K562 (cell line): ENCODE measurements at regions not wholly inside any gene's neighbourhood (a gene's known extent, or its start where the extent isn't known, plus 50 kb on each side); places are given as distances from the start of the nearest gene placed in this dataset.

Experiments
- C11orf30 ChIP-seq: fragments of 450-650 bp; IDR thresholded peaks from 2 replicates; pipeline ENCODE4 v1.6.1; 2016; ENCODE audit warnings: low read depth, mild to moderate bottlenecking
- CBFA2T3 ChIP-seq: fragments of 450-650 bp; IDR thresholded peaks from 2 replicates; pipeline ENCODE4 v1.6.1; 2017
- CC2D1A ChIP-seq: fragments of 450-650 bp; IDR thresholded peaks from 2 replicates; pipeline ENCODE4 v1.6.1; 2017; ENCODE audit warnings: mild to moderate bottlenecking
- CEBPG ChIP-seq, 3 experiments: fragments of 200-800 bp in 1 of 3; sonication (Bioruptor generic) in 1 of 3; sonication (generic) in 1 of 3; formaldehyde crosslinking in 1 of 3; IDR thresholded peaks in 2 of 3; conservative IDR thresholded peaks in 1 of 3; 2 replicates each; pipeline versions ENCODE4 v1.6.1 to v1.8.0; 2016 to 2022; ENCODE audit warnings: missing compliant biosample characterization in 2 of 3, missing genetic modification characterization in 2 of 3, mild to moderate bottlenecking in 1 of 3, missing genetic modification reagents in 1 of 3
- FOSL1 ChIP-seq: fragments of 200-800 bp; sonication (Bioruptor generic); conservative IDR thresholded peaks from 2 replicates; pipeline ENCODE4 v1.6.1; 2016; ENCODE audit warnings: missing genetic modification characterization, missing compliant biosample characterization
- FOXA1 ChIP-seq: fragments of 450-650 bp; IDR thresholded peaks from 2 replicates; pipeline ENCODE4 v1.6.1; 2016; ENCODE audit warnings: mild to moderate bottlenecking, borderline replicate concordance
- FOXA3 ChIP-seq, 2 experiments: fragments of 450-650 bp in 1 of 2; sonication (generic) in 1 of 2; formaldehyde crosslinking; IDR thresholded peaks in 1 of 2; conservative IDR thresholded peaks in 1 of 2; 2 replicates each; pipeline versions ENCODE4 v1.4.0 to v1.8.0; 2020 to 2022; ENCODE audit warnings: mild to moderate bottlenecking in 2 of 2, missing genetic modification reagents in 1 of 2
- HDAC6 ChIP-seq: IDR thresholded peaks from 2 replicates; pipeline ENCODE4 v1.6.1; 2012; ENCODE audit warnings: low read depth, mild to moderate bottlenecking, control low read depth, inconsistent platforms, low read length, moderate library complexity
- KAT7 ChIP-seq: sonication (generic); formaldehyde crosslinking; IDR thresholded peaks from 2 replicates; pipeline ENCODE4 v1.8.0; 2022; ENCODE audit warnings: missing genetic modification reagents, mild to moderate bottlenecking, borderline replicate concordance
- NCOA1 ChIP-seq: fragments of 450-650 bp; IDR thresholded peaks from 2 replicates; pipeline ENCODE4 v1.6.1; 2016; ENCODE audit warnings: low read depth
- NCOA2 ChIP-seq, 2 experiments: fragments of 450-650 bp; IDR thresholded peaks; 2 replicates each; pipeline ENCODE4 v1.6.1; 2018; ENCODE audit warnings: mild to moderate bottlenecking in 2 of 2, moderate library complexity in 1 of 2; ENCODE audit not compliant: partially characterized antibody in 2 of 2
- NEUROD1 ChIP-seq: fragments of 150-350 bp; IDR thresholded peaks from 2 replicates; pipeline ENCODE4 v1.6.1; 2014; ENCODE audit warnings: borderline replicate concordance, low read length, low read depth; ENCODE audit not compliant: partially characterized antibody
- NR2C2 ChIP-seq, 2 experiments: fragments of 200-800 bp in 1 of 2; sonication (Bioruptor generic) in 1 of 2; sonication (generic) in 1 of 2; formaldehyde crosslinking in 1 of 2; IDR thresholded peaks; 2 replicates each; pipeline versions ENCODE4 v1.6.1 to v1.8.0; 2016 to 2022; ENCODE audit warnings: mild to moderate bottlenecking in 1 of 2, missing compliant biosample characterization in 1 of 2, missing genetic modification characterization in 1 of 2, missing genetic modification reagents in 1 of 2
- PHB ChIP-seq: fragments of 250-450 bp; sonication (Bioruptor Pico); IDR thresholded peaks from 2 replicates; pipeline ENCODE4 v1.5.0; 2021
- SIX5 ChIP-seq, 2 experiments: IDR thresholded peaks; 2 replicates each; pipeline ENCODE4 v1.6.1; 2011; ENCODE audit warnings: low read length in 2 of 2, borderline replicate concordance in 1 of 2, low read depth in 1 of 2, mild to moderate bottlenecking in 1 of 2, moderate library complexity in 1 of 2; ENCODE audit not compliant: insufficient read depth in 1 of 2
- TCF7L2 ChIP-seq: fragments of 150-350 bp; IDR thresholded peaks from 2 replicates; pipeline ENCODE4 v1.6.1; 2016; ENCODE audit warnings: low read depth, mild to moderate bottlenecking, low read length, moderate library complexity
- ZEB2 ChIP-seq: fragments of 450-650 bp; IDR thresholded peaks from 2 replicates; pipeline ENCODE4 v1.6.1; 2016
- ZFX ChIP-seq: sonication (generic); formaldehyde crosslinking; IDR thresholded peaks from 2 replicates; pipeline ENCODE4 v1.8.0; 2022; ENCODE audit warnings: mild to moderate bottlenecking, missing genetic modification reagents, moderate library complexity
- ZNF140 ChIP-seq: fragments of 250-450 bp; sonication (Bioruptor Pico); IDR thresholded peaks from 2 replicates; pipeline ENCODE4 v1.8.0; 2021; ENCODE audit warnings: moderate library complexity, mild to moderate bottlenecking, inconsistent platforms
- ZNF165 ChIP-seq: fragments of 250-450 bp; sonication (Bioruptor Pico); IDR thresholded peaks from 2 replicates; pipeline ENCODE4 v1.4.0; 2020; ENCODE audit warnings: borderline replicate concordance
- ZNF583 ChIP-seq: fragments of 250-450 bp; sonication (Bioruptor Pico); IDR thresholded peaks from 2 replicates; pipeline ENCODE4 v1.4.0; 2020
- TF ChIP-seq, protein P1 (sequence below), 2 experiments: fragments of 450-650 bp in 1 of 2; IDR thresholded peaks; 2 replicates each; pipeline ENCODE4 v1.6.1; 2011 to 2017; ENCODE audit warnings: low read depth in 2 of 2, antibody characterized with exemption in 1 of 2, borderline replicate concordance in 1 of 2, low read length in 1 of 2, mild to moderate bottlenecking in 1 of 2, mixed read lengths in 1 of 2; ENCODE audit not compliant: control insufficient read depth in 1 of 2
- TF ChIP-seq, protein P2 (sequence below): fragments of 250-450 bp; sonication (Bioruptor Pico); IDR thresholded peaks from 2 replicates; pipeline ENCODE4 v1.9.0; 2021; ENCODE audit warnings: mild to moderate bottlenecking
- TF ChIP-seq, protein P3 (sequence below): sonication (generic); formaldehyde crosslinking; IDR thresholded peaks from 2 replicates; pipeline ENCODE4 v1.8.1; 2023; ENCODE audit warnings: mild to moderate bottlenecking, missing genetic modification reagents

DNA sequence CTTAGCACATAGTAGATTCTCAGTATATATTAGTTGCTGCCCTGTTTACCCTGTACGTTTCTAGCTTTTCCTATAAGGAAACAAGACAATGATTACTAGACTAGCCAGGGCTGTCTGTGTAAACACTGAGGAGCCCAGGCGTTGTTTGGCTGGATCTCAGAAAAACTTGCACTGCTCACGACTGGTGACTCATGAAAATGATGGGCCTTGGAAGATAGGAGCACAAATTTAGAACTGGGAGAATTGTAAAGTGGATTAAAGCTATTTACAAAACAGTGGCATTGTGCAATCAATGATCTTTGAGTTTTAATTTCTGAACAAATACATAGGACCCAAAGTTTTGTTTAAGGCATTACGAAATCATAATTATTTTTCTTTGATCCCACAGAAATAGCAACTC lies 276.9 kb downstream of the FAM76B start (continued):
- TF ChIP-seq, protein P1, sequence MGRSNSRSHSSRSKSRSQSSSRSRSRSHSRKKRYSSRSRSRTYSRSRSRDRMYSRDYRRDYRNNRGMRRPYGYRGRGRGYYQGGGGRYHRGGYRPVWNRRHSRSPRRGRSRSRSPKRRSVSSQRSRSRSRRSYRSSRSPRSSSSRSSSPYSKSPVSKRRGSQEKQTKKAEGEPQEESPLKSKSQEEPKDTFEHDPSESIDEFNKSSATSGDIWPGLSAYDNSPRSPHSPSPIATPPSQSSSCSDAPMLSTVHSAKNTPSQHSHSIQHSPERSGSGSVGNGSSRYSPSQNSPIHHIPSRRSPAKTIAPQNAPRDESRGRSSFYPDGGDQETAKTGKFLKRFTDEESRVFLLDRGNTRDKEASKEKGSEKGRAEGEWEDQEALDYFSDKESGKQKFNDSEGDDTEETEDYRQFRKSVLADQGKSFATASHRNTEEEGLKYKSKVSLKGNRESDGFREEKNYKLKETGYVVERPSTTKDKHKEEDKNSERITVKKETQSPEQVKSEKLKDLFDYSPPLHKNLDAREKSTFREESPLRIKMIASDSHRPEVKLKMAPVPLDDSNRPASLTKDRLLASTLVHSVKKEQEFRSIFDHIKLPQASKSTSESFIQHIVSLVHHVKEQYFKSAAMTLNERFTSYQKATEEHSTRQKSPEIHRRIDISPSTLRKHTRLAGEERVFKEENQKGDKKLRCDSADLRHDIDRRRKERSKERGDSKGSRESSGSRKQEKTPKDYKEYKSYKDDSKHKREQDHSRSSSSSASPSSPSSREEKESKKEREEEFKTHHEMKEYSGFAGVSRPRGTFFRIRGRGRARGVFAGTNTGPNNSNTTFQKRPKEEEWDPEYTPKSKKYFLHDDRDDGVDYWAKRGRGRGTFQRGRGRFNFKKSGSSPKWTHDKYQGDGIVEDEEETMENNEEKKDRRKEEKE (IDR thresholded peaks at IDR 0.05; ENCODE audit: borderline replicate concordance in 1 of 2, control insufficient read depth in 1 of 2, low read depth in 2 of 2, low read length in 1 of 2), result no peak
- TF ChIP-seq FOXA3 (CRISPR knock-in tag; conservative IDR thresholded peaks at IDR 0.05 in 1 of 2, IDR thresholded peaks at IDR 0.05 in 1 of 2) (peak; percentile 83 to 96), KAT7 (no peak), FOXA1 (peak; percentile 63; the same call in 1 of the 2 replicates), ZNF165 (CRISPR knock-in tag) (no peak), NEUROD1 (no peak), PHB (CRISPR knock-in tag) (no peak), SIX5 (IDR thresholded peaks at IDR 0.05; ENCODE audit: borderline replicate concordance in 1 of 2, insufficient read depth in 1 of 2, low read depth in 1 of 2, low read length in 2 of 2) (no peak), CEBPG (CRISPR knock-in tag; IDR thresholded peaks at IDR 0.05) (no peak), CEBPG (tag; conservative IDR thresholded peaks at IDR 0.05 in 1 of 2, IDR thresholded peaks at IDR 0.05 in 1 of 2) (peak; percentile 96 to 98), TCF7L2 (no peak), ZNF583 (CRISPR knock-in tag) (no peak), ZFX (CRISPR knock-in tag) (no peak), C11orf30 (peak; percentile 69; the same call in 1 of the 2 replicates), NCOA1 (no peak), CBFA2T3 (peak; percentile 33), HDAC6 (no peak), NCOA2 (IDR thresholded peaks at IDR 0.05; ENCODE audit: partially characterized antibody in 2 of 2) (no peak), FOSL1 (tag) (peak; percentile 96), NR2C2 (CRISPR knock-in tag; IDR thresholded peaks at IDR 0.05) (no peak), NR2C2 (tag; IDR thresholded peaks at IDR 0.05) (no peak), CC2D1A (no peak), ZEB2 (no peak), ZNF140 (no peak)
- TF ChIP-seq, protein P2, sequence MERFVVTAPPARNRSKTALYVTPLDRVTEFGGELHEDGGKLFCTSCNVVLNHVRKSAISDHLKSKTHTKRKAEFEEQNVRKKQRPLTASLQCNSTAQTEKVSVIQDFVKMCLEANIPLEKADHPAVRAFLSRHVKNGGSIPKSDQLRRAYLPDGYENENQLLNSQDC (CRISPR knock-in tag), result no peak
- TF ChIP-seq, protein P3, sequence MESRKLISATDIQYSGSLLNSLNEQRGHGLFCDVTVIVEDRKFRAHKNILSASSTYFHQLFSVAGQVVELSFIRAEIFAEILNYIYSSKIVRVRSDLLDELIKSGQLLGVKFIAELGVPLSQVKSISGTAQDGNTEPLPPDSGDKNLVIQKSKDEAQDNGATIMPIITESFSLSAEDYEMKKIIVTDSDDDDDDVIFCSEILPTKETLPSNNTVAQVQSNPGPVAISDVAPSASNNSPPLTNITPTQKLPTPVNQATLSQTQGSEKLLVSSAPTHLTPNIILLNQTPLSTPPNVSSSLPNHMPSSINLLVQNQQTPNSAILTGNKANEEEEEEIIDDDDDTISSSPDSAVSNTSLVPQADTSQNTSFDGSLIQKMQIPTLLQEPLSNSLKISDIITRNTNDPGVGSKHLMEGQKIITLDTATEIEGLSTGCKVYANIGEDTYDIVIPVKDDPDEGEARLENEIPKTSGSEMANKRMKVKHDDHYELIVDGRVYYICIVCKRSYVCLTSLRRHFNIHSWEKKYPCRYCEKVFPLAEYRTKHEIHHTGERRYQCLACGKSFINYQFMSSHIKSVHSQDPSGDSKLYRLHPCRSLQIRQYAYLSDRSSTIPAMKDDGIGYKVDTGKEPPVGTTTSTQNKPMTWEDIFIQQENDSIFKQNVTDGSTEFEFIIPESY (CRISPR knock-in tag), result no peak
